Mesendoderm (in vitro differentiated cells): ENCODE measurements at regions not wholly inside any gene's neighbourhood (a gene's known extent, or its start where the extent isn't known, plus 50 kb on each side); places are given as distances from the start of the nearest gene placed in this dataset.
"Not testable (repeated sequence)": the region's sequence is repeated elsewhere in the genome, so short reads cannot be mapped to it uniquely, and the experiment has no call there.

Experiments
- DNase-seq: peaks from one replicate; pipeline ENCODE4 v3.0.0; 2013
- H2AK5ac ChIP-seq: 2 replicates; pipeline ENCODE4 v1.6.1; 2013; ENCODE audit warnings: low read length, inconsistent platforms
- H2BK120ac ChIP-seq: 2 replicates; pipeline ENCODE4 v1.6.1; 2013; ENCODE audit warnings: low read depth, mild to moderate bottlenecking, low read length, moderate library complexity, mixed read lengths
- H2BK15ac ChIP-seq: replicated peaks from 2 replicates; pipeline ENCODE4 v1.6.1; 2013; ENCODE audit warnings: low read depth, mild to moderate bottlenecking, moderate library complexity
- H2BK5ac ChIP-seq: 2 replicates; pipeline ENCODE4 v1.6.1; 2013; ENCODE audit warnings: low read length, inconsistent platforms
- H3K18ac ChIP-seq: 2 replicates; pipeline ENCODE4 v1.6.1; 2013; ENCODE audit warnings: mild to moderate bottlenecking, low read length, mixed read lengths
- H3K23ac ChIP-seq: one replicate; pipeline ENCODE4 v1.6.1; 2013; ENCODE audit warnings: low read length
- H3K27ac ChIP-seq: 2 replicates; pipeline ENCODE4 v1.5.1; 2013; ENCODE audit warnings: low read depth, mild to moderate bottlenecking, inconsistent platforms, low read length, moderate library complexity
- H3K27me3 ChIP-seq: 2 replicates; pipeline ENCODE4 v1.6.1; 2013; ENCODE audit warnings: low read length, control low read depth, mild to moderate bottlenecking, inconsistent platforms; ENCODE audit not compliant: insufficient read depth, poor library complexity
- H3K36me3 ChIP-seq: 2 replicates; pipeline ENCODE4 v1.6.1; 2013; ENCODE audit warnings: low read length, inconsistent platforms; ENCODE audit not compliant: control insufficient read depth, insufficient read depth
- H3K4ac ChIP-seq: one replicate; pipeline ENCODE4 v1.6.1; 2013; ENCODE audit warnings: low read depth, mild to moderate bottlenecking, low read length, moderate library complexity
- H3K4me1 ChIP-seq: 2 replicates; pipeline ENCODE4 v1.6.1; 2013; ENCODE audit warnings: low read depth, low read length, inconsistent platforms; ENCODE audit not compliant: control insufficient read depth
- H3K4me2 ChIP-seq: 2 replicates; pipeline ENCODE4 v1.6.1; 2013; ENCODE audit warnings: low read length
- H3K4me3 ChIP-seq: 2 replicates; pipeline ENCODE4 v1.5.1; 2013; ENCODE audit warnings: mild to moderate bottlenecking, low read length
- H3K56ac ChIP-seq: one replicate; pipeline ENCODE4 v1.6.1; 2013; ENCODE audit warnings: low read length
- H3K79me1 ChIP-seq: 2 replicates; pipeline ENCODE4 v1.6.1; 2013; ENCODE audit warnings: low read length, inconsistent platforms
- H3K79me2 ChIP-seq: 2 replicates; pipeline ENCODE4 v1.6.1; 2013; ENCODE audit warnings: mild to moderate bottlenecking, low read length; ENCODE audit not compliant: control insufficient read depth, insufficient read depth
- H3K9ac ChIP-seq: 2 replicates; pipeline ENCODE4 v1.6.1; 2013; ENCODE audit warnings: low read length, inconsistent platforms
- H4K5ac ChIP-seq: one replicate; pipeline ENCODE4 v1.6.1; 2013; ENCODE audit warnings: low read length
- H4K8ac ChIP-seq: one replicate; pipeline ENCODE4 v1.6.1; 2013; ENCODE audit warnings: low read depth, mild to moderate bottlenecking, control low read depth, low read length, moderate library complexity
- WGBS: extraction: QIAGEN DNeasy Blood & Tissue Kit; methylation state at CpG from one replicate; pipeline ENCODE4 v1.1.7; 2013; ENCODE audit warnings: low lambda C conversion rate, missing lambda C conversion rate; ENCODE audit not compliant: insufficient coverage; ENCODE audit errors: extremely low coverage; 5-methylcytosine and 5-hydroxymethylcytosine counted together

- no peaks in the 10 kb centered on the region for H3K79me2 ChIP-seq
- no peak for DNase-seq
- no peak overlapping the region for H3K27ac ChIP-seq
- H3K9ac ChIP-seq: no peak overlapping the region
- H3K56ac ChIP-seq: no peak overlapping the region
- H2AK5ac ChIP-seq: no peak overlapping the region
- no peaks in the 10 kb centered on the region for H3K27me3 ChIP-seq
- H3K4ac ChIP-seq: no peak overlapping the region
- no peaks in the 10 kb centered on the region for H3K36me3 ChIP-seq
- H3K79me1 ChIP-seq: no peaks in the 10 kb centered on the region
- H3K4me1 ChIP-seq: no peaks in the 10 kb centered on the region
- H2BK15ac ChIP-seq: no peak overlapping the region
- H3K23ac ChIP-seq: no peak overlapping the region
- H3K4me3 ChIP-seq: no peak overlapping the region
- no peak overlapping the region for H2BK120ac ChIP-seq
- H4K5ac ChIP-seq: no peak overlapping the region
- H4K8ac ChIP-seq: no peak overlapping the region
- WGBS: no CpG with 5 or more reads among the region's 4 CpGs
- H3K4me2 ChIP-seq: no peak overlapping the region
- no peak overlapping the region for H2BK5ac ChIP-seq
- H3K18ac ChIP-seq: no peak overlapping the region
Observed at GRCh38 chrX:130467936-130468335, 66.1 kb downstream of the RBMX2 start.

GRCh38 chrX:130468395-130468923 is 66.7 kb downstream of the RBMX2 start:
- WGBS: no CpG with 5 or more reads among the region's 3 CpGs
- Histone ChIP-seq H3K27me3 (no peaks in the 10 kb centered on the region), H3K4me2 (no peak overlapping the region), H3K56ac (no peak overlapping the region), H2BK5ac (no peak overlapping the region), H4K8ac (no peak overlapping the region), H3K23ac (no peak overlapping the region), H3K79me2 (no peaks in the 10 kb centered on the region), H4K5ac (no peak overlapping the region), H3K4me1 (no peaks in the 10 kb centered on the region), H3K36me3 (no peaks in the 10 kb centered on the region), H2BK15ac (no peak overlapping the region), H3K9ac (no peak overlapping the region), H2BK120ac (no peak overlapping the region), H3K27ac (no peak overlapping the region), H3K79me1 (no peaks in the 10 kb centered on the region), H3K4ac (no peak overlapping the region), H3K18ac (no peak overlapping the region), H3K4me3 (no peak overlapping the region), H2AK5ac (no peak overlapping the region)
- no peak for DNase-seq

GRCh38 chrX:130482871-130483270 is 81.1 kb downstream of the RBMX2 start:
- no peak overlapping the region for H3K9ac ChIP-seq
- H2BK15ac ChIP-seq: no peak overlapping the region
- H3K4ac ChIP-seq: no peak overlapping the region
- H3K56ac ChIP-seq: no peak overlapping the region
- H4K5ac ChIP-seq: no peak overlapping the region
- H3K4me1 ChIP-seq: no peaks in the 10 kb centered on the region
- H3K79me2 ChIP-seq: no peaks in the 10 kb centered on the region
- no peak overlapping the region for H2AK5ac ChIP-seq
- no peaks in the 10 kb centered on the region for H3K79me1 ChIP-seq
- H3K36me3 ChIP-seq: no peaks in the 10 kb centered on the region
- no peak overlapping the region for H3K4me2 ChIP-seq
- H3K23ac ChIP-seq: no peak overlapping the region
- no peak overlapping the region for H3K27ac ChIP-seq
- DNase-seq: peak; percentile 3
- no peak overlapping the region for H2BK120ac ChIP-seq
- no peak overlapping the region for H3K18ac ChIP-seq
- H2BK5ac ChIP-seq: no peak overlapping the region
- H4K8ac ChIP-seq: no peak overlapping the region
- no CpG with 5 or more reads among the region's 2 CpGs for WGBS
- H3K4me3 ChIP-seq: no peak overlapping the region
- H3K27me3 ChIP-seq: no peaks in the 10 kb centered on the region

- H3K4me1 ChIP-seq: no peaks in the 10 kb centered on the region
- DNase-seq: no peak
- H3K27me3 ChIP-seq: no peaks in the 10 kb centered on the region
- whole genome bisulfite sequencing: no CpG with 5 or more reads among the region's 1 CpG
- H3K9ac ChIP-seq: no peak overlapping the region
- no peak overlapping the region for H2AK5ac ChIP-seq
- no peak overlapping the region for H2BK15ac ChIP-seq
- no peak overlapping the region for H3K23ac ChIP-seq
- no peaks in the 10 kb centered on the region for H3K79me1 ChIP-seq
- no peak overlapping the region for H3K4me3 ChIP-seq
- H3K79me2 ChIP-seq: no peaks in the 10 kb centered on the region
- no peak overlapping the region for H4K8ac ChIP-seq
- no peak overlapping the region for H3K18ac ChIP-seq
- no peak overlapping the region for H4K5ac ChIP-seq
- no peak overlapping the region for H3K27ac ChIP-seq
- H2BK120ac ChIP-seq: no peak overlapping the region
- no peak overlapping the region for H3K56ac ChIP-seq
- H3K36me3 ChIP-seq: no peaks in the 10 kb centered on the region
- no peak overlapping the region for H2BK5ac ChIP-seq
- no peak overlapping the region for H3K4me2 ChIP-seq
- no peak overlapping the region for H3K4ac ChIP-seq
Observed at GRCh38 chrX:130485870-130486269, 84.1 kb downstream of the RBMX2 start.

GRCh38 chrX:130495502-130495901 is 93.7 kb downstream of the RBMX2 start:
- not testable (repeated sequence) for H3K4me1 ChIP-seq, H3K56ac ChIP-seq, H3K79me2 ChIP-seq, H3K27me3 ChIP-seq, H2BK120ac ChIP-seq, H2BK5ac ChIP-seq, H4K5ac ChIP-seq, H3K23ac ChIP-seq, H3K4me2 ChIP-seq, H3K9ac ChIP-seq, H2AK5ac ChIP-seq, H4K8ac ChIP-seq, H3K36me3 ChIP-seq, H3K79me1 ChIP-seq, H3K4me3 ChIP-seq, H3K4ac ChIP-seq, H3K18ac ChIP-seq, DNase-seq, H2BK15ac ChIP-seq, H3K27ac ChIP-seq
- whole genome bisulfite sequencing: no CpG with 5 or more reads among the region's 10 CpGs

- no peak overlapping the region for H3K4me3 ChIP-seq
- H2BK120ac ChIP-seq: no peak overlapping the region
- no peak overlapping the region for H2AK5ac ChIP-seq
- no peak overlapping the region for H3K18ac ChIP-seq
- no peaks in the 10 kb centered on the region for H3K27me3 ChIP-seq
- no peak overlapping the region for H3K56ac ChIP-seq
- no CpG with 5 or more reads among the region's 2 CpGs for WGBS
- no peak overlapping the region for H3K9ac ChIP-seq
- H3K79me1 ChIP-seq: no peaks in the 10 kb centered on the region
- no peak overlapping the region for H3K4me2 ChIP-seq
- no peak overlapping the region for H3K27ac ChIP-seq
- no peak overlapping the region for H3K23ac ChIP-seq
- no peak overlapping the region for H2BK5ac ChIP-seq
- no peak for DNase-seq
- H4K8ac ChIP-seq: no peak overlapping the region
- H2BK15ac ChIP-seq: no peak overlapping the region
- H3K79me2 ChIP-seq: no peaks in the 10 kb centered on the region
- H3K4me1 ChIP-seq: no peaks in the 10 kb centered on the region
- no peak overlapping the region for H3K4ac ChIP-seq
- H4K5ac ChIP-seq: no peak overlapping the region
- H3K36me3 ChIP-seq: no peaks in the 10 kb centered on the region
Observed at GRCh38 chrX:130497531-130497930, 95.7 kb downstream of the RBMX2 start.
